Tibial nerve (tissue), 4 donors: ENCODE measurements at regions not wholly inside any gene's neighbourhood (a gene's known extent, or its start where the extent isn't known, plus 50 kb on each side); places are given as distances from the start of the nearest gene placed in this dataset.
"Not testable (repeated sequence)": the region's sequence is repeated elsewhere in the genome, so short reads cannot be mapped to it uniquely, and the experiment has no call there.

Experiments used
- DNase-seq, 2 donors: peaks; one replicate each; pipeline ENCODE4 v3.0.0-alpha.2; 2019; ENCODE audit warnings: low spot score in 2 of 2
- H3K27ac ChIP-seq, 4 donors: fragments of 200-600 bp; sonication (generic) in 3 of 4; one replicate each; pipeline ENCODE4 v1.5.1; 2017 to 2019; ENCODE audit warnings: mild to moderate bottlenecking in 1 of 4
- H3K27me3 ChIP-seq, 2 donors: fragments of 200-600 bp; sonication (generic) in 1 of 2; one replicate each; pipeline versions ENCODE4 v1.5.1 to v1.6.0; 2017 to 2019
- H3K36me3 ChIP-seq, 3 donors: fragments of 200-600 bp; sonication (generic); one replicate each; pipeline ENCODE4 v1.5.1; 2018 to 2019
- H3K4me1 ChIP-seq, 4 donors: fragments of 200-600 bp; sonication (generic) in 3 of 4; one replicate each; pipeline ENCODE4 v1.5.1; 2017 to 2019
- H3K4me3 ChIP-seq, 4 donors: fragments of 200-600 bp; sonication (generic) in 3 of 4; one replicate each; pipeline ENCODE4 v1.5.1; 2017 to 2019; ENCODE audit warnings: mild to moderate bottlenecking in 1 of 4, moderate library complexity in 1 of 4
- H3K9me3 ChIP-seq, 4 donors: fragments of 200-600 bp; sonication (generic) in 3 of 4; one replicate each; pipeline ENCODE4 v1.5.1; 2017 to 2019
- CTCF ChIP-seq, 5 experiments: fragments of 200-600 bp in 3 of 5; fragments of 450-650 bp in 2 of 5; sonication (generic) in 3 of 5; IDR thresholded peaks; one replicate each; pipeline ENCODE4 v1.5.1; 2016 to 2019; ENCODE audit warnings: antibody characterized with exemption in 5 of 5, mild to moderate bottlenecking in 3 of 5, moderate library complexity in 2 of 5
- EP300 ChIP-seq, 2 donors: sonication (generic); formaldehyde crosslinking; IDR thresholded peaks; one replicate each; pipeline ENCODE4 v1.6.1; 2017; ENCODE audit warnings: antibody characterized with exemption in 2 of 2, mild to moderate bottlenecking in 1 of 2
- POLR2A ChIP-seq, 2 donors: fragments of 450-650 bp; IDR thresholded peaks; one replicate each; pipeline ENCODE4 v1.6.1; 2017; ENCODE audit warnings: antibody characterized with exemption in 2 of 2, mild to moderate bottlenecking in 2 of 2, moderate library complexity in 2 of 2
- WGBS, 2 donors: methylation state at CpG; one replicate each; pipeline ENCODE4 v1.1.5; 2018; 5-methylcytosine and 5-hydroxymethylcytosine counted together

GRCh38 chr6:150516199-150516598 is 83.5 kb upstream of the PLEKHG1 start:
- H3K9me3 ChIP-seq, result no peaks in the 10 kb centered on the region
- H3K27ac ChIP-seq, result no peak overlapping the region
- H3K4me3 ChIP-seq, result no peak overlapping the region
- DNase-seq, result no peak
- no peaks in the 10 kb centered on the region for H3K36me3 ChIP-seq
- TF ChIP-seq POLR2A (IDR thresholded peaks at IDR 0.05), result no peak
- TF ChIP-seq CTCF (IDR thresholded peaks at IDR 0.05), result no peak
- no peak for TF ChIP-seq EP300 (IDR thresholded peaks at IDR 0.05)
- 81 to 89% methylated on average over 3 of the region's 3 CpGs for WGBS, 2 donors
- no peaks in the 10 kb centered on the region for H3K27me3 ChIP-seq
- no peaks in the 10 kb centered on the region for H3K4me1 ChIP-seq

- no peak overlapping the region for H3K27ac ChIP-seq
- no peaks in the 10 kb centered on the region for H3K36me3 ChIP-seq
- H3K27me3 ChIP-seq, result no peaks in the 10 kb centered on the region
- WGBS, 2 donors, result 89% methylated on average over 3 of the region's 3 CpGs
- TF ChIP-seq POLR2A (IDR thresholded peaks at IDR 0.05), result no peak
- no peak for TF ChIP-seq EP300 (IDR thresholded peaks at IDR 0.05)
- TF ChIP-seq CTCF (IDR thresholded peaks at IDR 0.05), result no peak
- no peak overlapping the region for H3K4me3 ChIP-seq
- H3K4me1 ChIP-seq, result no peaks in the 10 kb centered on the region
- DNase-seq, result no peak
- no peaks in the 10 kb centered on the region for H3K9me3 ChIP-seq
These were observed 82.5 kb upstream of the PLEKHG1 start for GRCh38 chr6:150517175-150517574.

GRCh38 chr6:150521482-150521881 is 78.2 kb upstream of the PLEKHG1 start:
- DNase-seq, result no peak
- no peaks in the 10 kb centered on the region for H3K4me1 ChIP-seq
- no peak for TF ChIP-seq CTCF (IDR thresholded peaks at IDR 0.05)
- no peak for TF ChIP-seq EP300 (IDR thresholded peaks at IDR 0.05)
- TF ChIP-seq POLR2A (IDR thresholded peaks at IDR 0.05), result no peak
- WGBS, 2 donors, result 47 to 53% methylated on average over 1 of the region's 1 CpG
- H3K4me3 ChIP-seq, result no peak overlapping the region
- H3K36me3 ChIP-seq, result no peaks in the 10 kb centered on the region
- no peaks in the 10 kb centered on the region for H3K27me3 ChIP-seq
- no peaks in the 10 kb centered on the region for H3K9me3 ChIP-seq
- H3K27ac ChIP-seq, result no peak overlapping the region

GRCh38 chr6:150523216-150523615 is 76.5 kb upstream of the PLEKHG1 start:
- not testable (repeated sequence) for H3K4me1 ChIP-seq, H3K27me3 ChIP-seq, H3K36me3 ChIP-seq, H3K9me3 ChIP-seq, H3K27ac ChIP-seq, H3K4me3 ChIP-seq, DNase-seq
- WGBS, 2 donors, result 92 to 97% methylated on average over 3 of the region's 3 CpGs

GRCh38 chr6:150525300-150525699 is 74.4 kb upstream of the PLEKHG1 start:
- no peaks in the 10 kb centered on the region for H3K27me3 ChIP-seq
- no peak for DNase-seq
- TF ChIP-seq EP300 (IDR thresholded peaks at IDR 0.05), result no peak
- TF ChIP-seq CTCF (IDR thresholded peaks at IDR 0.05), result no peak
- no peak for TF ChIP-seq POLR2A (IDR thresholded peaks at IDR 0.05)
- H3K27ac ChIP-seq, result no peak overlapping the region
- no peaks in the 10 kb centered on the region for H3K36me3 ChIP-seq
- WGBS, 2 donors, result 76 to 84% methylated on average over 1 of the region's 1 CpG
- H3K4me1 ChIP-seq, result peaks cover 0 to 9% (median 0%) of the 10 kb centered on the region in 4 donors
- H3K4me3 ChIP-seq, result no peak overlapping the region
- no peaks in the 10 kb centered on the region for H3K9me3 ChIP-seq

- WGBS, 2 donors, result 84 to 86% methylated on average over 6 of the region's 6 CpGs
- TF ChIP-seq POLR2A (IDR thresholded peaks at IDR 0.05) (no peak), EP300 (IDR thresholded peaks at IDR 0.05) (no peak), CTCF (IDR thresholded peaks at IDR 0.05) (no peak)
- Histone ChIP-seq H3K27ac (no peak overlapping the region), H3K4me3 (no peak overlapping the region), H3K9me3 (no peaks in the 10 kb centered on the region), H3K36me3 (no peaks in the 10 kb centered on the region), H3K4me1 (peaks cover 0 to 9% (median 0%) of the 10 kb centered on the region in 4 donors), H3K27me3 (no peaks in the 10 kb centered on the region)
- DNase-seq, result no peak
These were observed 72.6 kb upstream of the PLEKHG1 start for GRCh38 chr6:150527100-150527499.
